ENCODE measurements at regions not wholly inside any gene's neighbourhood (a gene's known extent, or its start where the extent isn't known, plus 50 kb on each side); places are given as distances from the start of the nearest gene placed in this dataset.
A peak's percentile ranks its signal among the peaks of the same experiment; 100 is the strongest.

GRCh38 chr15:26287381-26287780 is 424.3 kb upstream of the ATP10A start:
- Histone ChIP-seq H3K27ac (replicated peaks) (no peak overlapping the region), H3K27me3 (ENCODE audit: low read depth) (no peaks in the 10 kb centered on the region), H3K4me3 (no peak overlapping the region), H3K36me3 (no peaks in the 10 kb centered on the region), H3K9me3 (replicated peaks) (peaks cover 29% of the 10 kb centered on the region), H3K4me1 (no peaks in the 10 kb centered on the region)
- DNase-seq, result no peak
- no peak for TF ChIP-seq CTCF (IDR thresholded peaks at IDR 0.05; ENCODE audit: borderline replicate concordance)
- intact Hi-C loops (cut with micrococcal nuclease), result no loop called here

- H3K4me3 ChIP-seq, result no peak overlapping the region
- TF ChIP-seq CTCF (IDR thresholded peaks at IDR 0.05; ENCODE audit: borderline replicate concordance), result no peak
- intact Hi-C loops (cut with micrococcal nuclease), result no loop called here
- no peaks in the 10 kb centered on the region for H3K27me3 ChIP-seq (ENCODE audit: low read depth)
- H3K9me3 ChIP-seq (replicated peaks), result no peaks in the 10 kb centered on the region
- no peak overlapping the region for H3K27ac ChIP-seq (replicated peaks)
- no peaks in the 10 kb centered on the region for H3K36me3 ChIP-seq
- DNase-seq, result no peak
- no peaks in the 10 kb centered on the region for H3K4me1 ChIP-seq
Observed at GRCh38 chr15:26280281-26280680, 417.2 kb upstream of the ATP10A start.

- peak overlapping the region; percentile 49 for H3K4me3 ChIP-seq
- no peaks in the 10 kb centered on the region for H3K36me3 ChIP-seq
- intact Hi-C loops (cut with micrococcal nuclease), result no loop called here
- no peaks in the 10 kb centered on the region for H3K9me3 ChIP-seq (replicated peaks)
- TF ChIP-seq CTCF (IDR thresholded peaks at IDR 0.05; ENCODE audit: borderline replicate concordance), result no peak
- peaks cover 12% of the 10 kb centered on the region for H3K4me1 ChIP-seq
- H3K27me3 ChIP-seq (ENCODE audit: low read depth), result peaks cover 4% of the 10 kb centered on the region
- peak; percentile 72 for DNase-seq
- peak overlapping the region; percentile 90 for H3K27ac ChIP-seq (replicated peaks)
Observed at GRCh38 chr15:26261966-26262365, 398.8 kb upstream of the ATP10A start.

GRCh38 chr15:26261413-26261812 is 398.3 kb upstream of the ATP10A start:
- H3K27ac ChIP-seq (replicated peaks), result peak overlapping the region; percentile 90

GRCh38 chr15:26260517-26261133 is 397.5 kb upstream of the ATP10A start:
- Histone ChIP-seq H3K9me3 (replicated peaks) (no peaks in the 10 kb centered on the region), H3K4me1 (peaks cover 12% of the 10 kb centered on the region), H3K27me3 (ENCODE audit: low read depth) (peaks cover 4% of the 10 kb centered on the region), H3K27ac (replicated peaks) (peak overlapping the region; percentile 90), H3K4me3 (no peak overlapping the region), H3K36me3 (no peaks in the 10 kb centered on the region)
- intact Hi-C loops (cut with micrococcal nuclease), result no loop called here
- no peak for DNase-seq
- TF ChIP-seq CTCF (IDR thresholded peaks at IDR 0.05; ENCODE audit: borderline replicate concordance), result peak; percentile 67

More at GRCh38 chr15:26261413-26261812, 398.3 kb upstream of the ATP10A start:
- TF ChIP-seq CTCF (IDR thresholded peaks at IDR 0.05; ENCODE audit: borderline replicate concordance), result no peak
- intact Hi-C loops (cut with micrococcal nuclease), result no loop called here
- H3K36me3 ChIP-seq, result no peaks in the 10 kb centered on the region
- H3K9me3 ChIP-seq (replicated peaks), result no peaks in the 10 kb centered on the region
- H3K4me3 ChIP-seq, result peak overlapping the region; percentile 49
- peaks cover 4% of the 10 kb centered on the region for H3K27me3 ChIP-seq (ENCODE audit: low read depth)
- H3K4me1 ChIP-seq, result peaks cover 12% of the 10 kb centered on the region
- DNase-seq, result peak; percentile 68

All from left ventricle myocardium inferior (tissue), 1 donor.